AG04449 (cell line): ENCODE measurements at regions not wholly inside any gene's neighbourhood (a gene's known extent, or its start where the extent isn't known, plus 50 kb on each side); places are given as distances from the start of the nearest gene placed in this dataset.

Experiments used
- CTCF ChIA-PET: fragments of 350-600 bp; formaldehyde crosslinking; extraction: SDS; loops from one replicate; lab custom pipeline; 2021; ENCODE audit warnings: antibody characterized with exemption; lab: Yijun Ruan, JAX
- POLR2A ChIA-PET: fragments of 400-600, 350-600 bp; formaldehyde crosslinking; extraction: SDS; loops from one replicate; lab custom pipeline; 2020; ENCODE audit warnings: antibody characterized with exemption, inconsistent platforms; lab: Yijun Ruan, JAX
- DNase-seq: peaks from one replicate; pipeline ENCODE4 v3.0.0-alpha.2; 2010; ENCODE audit warnings: low read depth, low spot score
- H3K4me3 ChIP-seq: 2 replicates; pipeline ENCODE4 v1.5.1; 2011; ENCODE audit warnings: low read depth, mild to moderate bottlenecking, control low read depth, low read length
- TF ChIP-seq, protein P1 (sequence below): IDR thresholded peaks from one replicate; pipeline ENCODE4 v1.5.1; 2011; ENCODE audit warnings: mild to moderate bottlenecking, moderate library complexity, low read length, control low read depth, inconsistent platforms; ENCODE audit not compliant: insufficient read depth; ENCODE audit errors: missing control alignments

DNA sequence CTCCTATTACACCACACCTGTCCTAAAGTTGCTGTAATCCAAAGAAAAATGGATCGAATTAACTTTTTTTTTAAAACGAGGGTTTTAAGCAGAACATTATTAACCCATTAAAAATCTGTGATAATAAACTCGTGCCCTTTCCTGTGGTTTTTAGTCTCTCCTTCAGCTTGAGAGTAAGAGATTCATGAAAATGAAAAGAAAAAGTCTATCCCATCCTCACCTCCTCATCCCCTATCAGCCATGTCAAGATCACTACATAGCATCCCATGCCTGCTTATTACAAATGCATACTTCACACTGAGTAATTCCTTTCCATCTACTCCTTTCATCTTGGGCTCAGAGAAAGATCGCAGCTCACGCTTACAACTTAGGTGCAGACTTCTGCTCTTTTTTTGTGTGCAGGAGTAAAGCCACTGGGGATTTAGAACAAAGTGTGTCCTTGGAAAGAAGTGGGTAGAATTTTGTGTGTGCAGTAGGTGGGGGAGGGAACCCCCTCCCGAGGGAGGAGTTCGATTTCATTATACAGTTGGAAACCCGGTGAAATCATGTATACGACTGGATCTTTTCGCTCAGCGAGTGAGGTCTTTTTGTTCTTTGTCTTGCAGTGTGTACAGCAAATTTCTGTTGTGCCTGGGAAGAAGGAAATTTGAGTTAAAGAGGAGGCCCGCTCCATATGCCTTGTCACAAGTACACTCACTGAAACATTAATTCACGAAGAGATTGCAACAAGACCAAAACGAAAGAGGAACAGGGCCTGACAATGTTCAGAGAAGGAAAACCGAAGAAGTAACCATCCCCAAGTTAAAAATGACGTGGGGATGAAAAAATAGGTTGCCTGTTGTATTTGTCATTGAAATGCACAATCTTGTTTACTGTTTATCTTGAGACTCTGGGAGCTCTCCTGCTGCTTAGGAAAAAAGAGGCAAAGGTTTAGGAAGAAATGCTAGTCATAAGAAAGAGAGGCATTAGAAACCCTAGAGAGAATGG lies 146.5 kb upstream of the ZNF217 start:
- ChIA-PET CTCF (interaction anchor here (1.3 to 4.4 kb wide), 4 partner anchors 9 to 200 kb away, joined by 3 to 23 read pairs (median 8); no protein-coding TSS in a partner anchor), POLR2A (interaction anchor here (0.6 to 2.0 kb wide), 3 partner anchors 152 to 166 kb away, joined by 3 to 5 read pairs (median 4); no protein-coding TSS in a partner anchor)
- DNase-seq: no peak
- TF ChIP-seq, protein P1, sequence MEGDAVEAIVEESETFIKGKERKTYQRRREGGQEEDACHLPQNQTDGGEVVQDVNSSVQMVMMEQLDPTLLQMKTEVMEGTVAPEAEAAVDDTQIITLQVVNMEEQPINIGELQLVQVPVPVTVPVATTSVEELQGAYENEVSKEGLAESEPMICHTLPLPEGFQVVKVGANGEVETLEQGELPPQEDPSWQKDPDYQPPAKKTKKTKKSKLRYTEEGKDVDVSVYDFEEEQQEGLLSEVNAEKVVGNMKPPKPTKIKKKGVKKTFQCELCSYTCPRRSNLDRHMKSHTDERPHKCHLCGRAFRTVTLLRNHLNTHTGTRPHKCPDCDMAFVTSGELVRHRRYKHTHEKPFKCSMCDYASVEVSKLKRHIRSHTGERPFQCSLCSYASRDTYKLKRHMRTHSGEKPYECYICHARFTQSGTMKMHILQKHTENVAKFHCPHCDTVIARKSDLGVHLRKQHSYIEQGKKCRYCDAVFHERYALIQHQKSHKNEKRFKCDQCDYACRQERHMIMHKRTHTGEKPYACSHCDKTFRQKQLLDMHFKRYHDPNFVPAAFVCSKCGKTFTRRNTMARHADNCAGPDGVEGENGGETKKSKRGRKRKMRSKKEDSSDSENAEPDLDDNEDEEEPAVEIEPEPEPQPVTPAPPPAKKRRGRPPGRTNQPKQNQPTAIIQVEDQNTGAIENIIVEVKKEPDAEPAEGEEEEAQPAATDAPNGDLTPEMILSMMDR: no peak
- peak overlapping the region; percentile 36 for H3K4me3 ChIP-seq

DNA sequence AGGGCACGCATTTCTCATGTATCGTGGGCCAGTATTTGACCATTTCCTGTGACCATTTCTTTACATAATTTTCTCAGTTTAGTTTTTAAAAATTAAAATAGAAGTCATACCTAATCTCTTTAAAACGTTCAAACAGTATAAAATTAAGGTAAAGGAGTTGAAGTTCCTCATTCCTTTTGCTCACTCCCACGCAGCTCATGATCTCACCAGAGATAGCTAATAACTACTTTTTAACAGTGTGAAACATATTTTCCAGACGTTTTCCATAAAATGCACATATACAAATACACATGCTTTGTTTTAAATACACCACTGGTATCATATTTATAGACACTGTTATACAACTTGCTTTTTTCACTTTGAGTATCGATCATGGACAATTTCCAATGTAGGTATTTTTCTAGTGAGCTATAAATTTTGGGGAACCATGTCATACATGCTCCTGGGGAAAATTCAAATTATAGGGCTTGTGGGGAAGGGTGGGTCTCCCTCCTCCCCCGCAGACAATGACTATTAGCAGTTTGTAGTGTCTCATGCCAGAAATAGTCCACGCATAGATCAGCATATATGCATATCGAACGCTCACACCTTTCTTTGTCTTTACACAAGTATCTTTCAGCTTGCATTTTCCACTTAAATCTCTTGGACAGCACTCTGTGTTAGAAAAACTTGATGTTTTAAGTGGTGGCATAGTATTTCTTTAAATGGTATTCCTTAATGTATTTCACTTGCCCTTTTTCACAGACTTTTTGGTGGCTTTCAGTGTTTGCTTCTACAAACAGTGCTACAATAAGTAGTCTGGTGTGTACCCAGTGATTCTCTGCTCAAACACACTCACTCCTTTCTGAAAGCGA lies 145.5 kb upstream of the ZNF217 start:
- TF ChIP-seq, protein P1: no peak
- ChIA-PET CTCF (interaction anchor here (0.8 to 4.4 kb wide), 7 partner anchors 10 to 201 kb away, joined by 3 to 23 read pairs (median 6); no protein-coding TSS in a partner anchor), POLR2A (interaction anchor here (0.9 to 2.0 kb wide), 7 partner anchors 9 to 177 kb away, joined by 3 to 9 read pairs (median 5); partner anchors contain the start of gene ZNF217)
- DNase-seq: no peak
- H3K4me3 ChIP-seq: peak overlapping the region; percentile 35

DNA sequence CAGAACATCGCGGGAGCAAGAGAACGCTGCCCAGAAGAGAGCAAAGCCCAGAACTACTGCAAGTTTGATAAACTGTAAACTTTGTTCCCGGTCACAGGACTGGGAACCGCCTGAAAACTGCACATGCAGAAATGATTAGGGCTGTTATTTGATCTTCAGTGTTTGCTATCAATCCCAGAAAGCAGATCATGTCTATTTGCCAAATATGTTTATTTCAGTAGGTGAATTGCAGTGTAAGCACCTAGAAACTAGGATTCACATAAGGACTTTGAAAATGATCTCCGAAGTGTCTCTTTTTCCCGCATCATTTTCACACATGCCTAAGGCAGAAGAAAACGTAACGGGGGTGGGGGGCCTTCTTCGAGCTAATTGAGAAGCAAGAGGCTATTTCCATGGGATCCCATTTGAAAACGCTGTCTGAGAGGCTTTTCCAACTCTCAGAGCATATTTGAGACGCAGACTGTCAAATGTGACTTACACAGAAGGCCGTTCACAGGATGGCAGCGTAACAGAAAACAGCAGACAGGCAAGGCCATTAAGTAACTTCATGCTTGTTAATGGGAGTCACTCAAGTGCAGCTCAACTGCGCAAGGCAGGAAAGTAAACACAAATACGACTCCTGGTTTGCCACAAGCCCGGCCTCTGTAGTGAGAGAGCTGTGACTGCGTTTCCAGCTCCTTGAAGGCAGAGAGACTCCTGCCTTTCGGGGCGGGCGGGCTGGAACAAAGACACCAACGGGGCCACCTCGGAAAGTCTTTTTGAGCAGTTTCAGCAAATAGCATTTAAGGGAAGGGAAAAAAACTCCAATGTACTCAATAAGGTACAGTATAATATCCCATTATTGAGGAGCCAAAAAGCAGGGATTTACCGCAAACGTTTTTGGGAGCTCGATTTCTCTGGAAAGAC lies 144.7 kb upstream of the ZNF217 start:
- TF ChIP-seq, protein P1: no peak
- H3K4me3 ChIP-seq: peak overlapping the region; percentile 35
- CTCF ChIA-PET: interaction anchor here (0.8 to 4.4 kb wide), 7 partner anchors 11 to 202 kb away, joined by 3 to 23 read pairs (median 6); no protein-coding TSS in a partner anchor
- POLR2A ChIA-PET: interaction anchor here (0.8 to 2.0 kb wide), 8 partner anchors 10 to 178 kb away, joined by 3 to 9 read pairs (median 5); partner anchors contain the start of gene ZNF217
- DNase-seq: peak; percentile 94

DNA sequence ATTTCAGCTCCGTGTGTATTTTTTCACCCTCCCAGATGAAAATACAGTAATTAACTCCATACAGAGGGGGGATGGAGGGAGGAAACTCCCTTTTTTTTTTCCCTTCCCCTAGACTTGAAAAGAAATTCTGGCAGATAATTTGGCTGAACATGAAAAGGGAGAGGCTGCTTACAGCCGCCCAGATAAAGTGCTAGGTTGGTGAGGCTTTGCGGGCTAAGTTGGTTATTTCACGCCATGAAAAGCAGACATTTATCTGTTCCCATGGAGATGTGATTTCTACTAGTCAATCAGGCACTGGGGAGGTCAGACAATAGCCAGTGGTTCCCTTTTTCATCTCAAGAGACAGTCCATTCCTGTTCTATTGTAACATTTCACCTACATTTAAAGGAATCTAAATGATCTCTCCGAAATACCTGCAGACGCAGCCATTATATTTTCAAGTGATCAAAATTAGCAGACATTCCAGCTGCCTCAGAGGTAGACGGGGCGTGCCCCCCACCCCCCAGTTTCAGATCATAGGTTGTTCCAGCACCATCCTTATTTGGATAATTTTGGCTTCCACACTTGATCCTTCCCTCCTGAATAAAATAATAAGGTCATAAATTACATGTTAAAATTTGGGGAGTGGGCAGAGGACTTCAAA lies 143.9 kb upstream of the ZNF217 start:
- DNase-seq: no peak
- POLR2A ChIA-PET: interaction anchor here (0.8 to 0.9 kb wide), 2 partner anchors 14 to 178 kb away, joined by 3 to 6 read pairs; no protein-coding TSS in a partner anchor
- no peak overlapping the region for H3K4me3 ChIP-seq
- TF ChIP-seq, protein P1: no peak
- CTCF ChIA-PET: interaction anchor here (0.9 to 3.6 kb wide), 4 partner anchors 11 to 178 kb away, joined by 4 to 25 read pairs (median 5); no protein-coding TSS in a partner anchor
